Esophagus squamous epithelium (tissue), 4 donors: ENCODE measurements at regions not wholly inside any gene's neighbourhood (a gene's known extent, or its start where the extent isn't known, plus 50 kb on each side); places are given as distances from the start of the nearest gene placed in this dataset.
A peak's percentile ranks its signal among the peaks of the same experiment; 100 is the strongest.

Experiments used
- POLR2A ChIP-seq, 4 donors: fragments of 450-650 bp; IDR thresholded peaks; one replicate each; pipeline ENCODE4 v1.6.1; 2017; ENCODE audit warnings: antibody characterized with exemption in 4 of 4, mild to moderate bottlenecking in 4 of 4, moderate library complexity in 3 of 4
- TF ChIP-seq, protein P1 (sequence below), 6 experiments: fragments of 450-650 bp in 4 of 6; fragments of 200-600 bp in 2 of 6; sonication (generic) in 2 of 6; IDR thresholded peaks; one replicate each; pipeline ENCODE4 v1.5.1; 2016 to 2019; ENCODE audit warnings: antibody characterized with exemption in 6 of 6, mild to moderate bottlenecking in 4 of 6, moderate library complexity in 4 of 6

- TF ChIP-seq POLR2A (IDR thresholded peaks at IDR 0.05): no peak
- TF ChIP-seq, protein P1, sequence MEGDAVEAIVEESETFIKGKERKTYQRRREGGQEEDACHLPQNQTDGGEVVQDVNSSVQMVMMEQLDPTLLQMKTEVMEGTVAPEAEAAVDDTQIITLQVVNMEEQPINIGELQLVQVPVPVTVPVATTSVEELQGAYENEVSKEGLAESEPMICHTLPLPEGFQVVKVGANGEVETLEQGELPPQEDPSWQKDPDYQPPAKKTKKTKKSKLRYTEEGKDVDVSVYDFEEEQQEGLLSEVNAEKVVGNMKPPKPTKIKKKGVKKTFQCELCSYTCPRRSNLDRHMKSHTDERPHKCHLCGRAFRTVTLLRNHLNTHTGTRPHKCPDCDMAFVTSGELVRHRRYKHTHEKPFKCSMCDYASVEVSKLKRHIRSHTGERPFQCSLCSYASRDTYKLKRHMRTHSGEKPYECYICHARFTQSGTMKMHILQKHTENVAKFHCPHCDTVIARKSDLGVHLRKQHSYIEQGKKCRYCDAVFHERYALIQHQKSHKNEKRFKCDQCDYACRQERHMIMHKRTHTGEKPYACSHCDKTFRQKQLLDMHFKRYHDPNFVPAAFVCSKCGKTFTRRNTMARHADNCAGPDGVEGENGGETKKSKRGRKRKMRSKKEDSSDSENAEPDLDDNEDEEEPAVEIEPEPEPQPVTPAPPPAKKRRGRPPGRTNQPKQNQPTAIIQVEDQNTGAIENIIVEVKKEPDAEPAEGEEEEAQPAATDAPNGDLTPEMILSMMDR (IDR thresholded peaks at IDR 0.05): peak in 3 of 6 experiments; percentile 21 to 43 (median 35)
Measured at GRCh38 chr3:163056874-163057497, 1560.4 kb downstream of the OTOL1 start.
